ENCODE measurements at regions not wholly inside any gene's neighbourhood (a gene's known extent, or its start where the extent isn't known, plus 50 kb on each side); places are given as distances from the start of the nearest gene placed in this dataset.
"Not testable (repeated sequence)": the region's sequence is repeated elsewhere in the genome, so short reads cannot be mapped to it uniquely, and the experiment has no call there.

DNA sequence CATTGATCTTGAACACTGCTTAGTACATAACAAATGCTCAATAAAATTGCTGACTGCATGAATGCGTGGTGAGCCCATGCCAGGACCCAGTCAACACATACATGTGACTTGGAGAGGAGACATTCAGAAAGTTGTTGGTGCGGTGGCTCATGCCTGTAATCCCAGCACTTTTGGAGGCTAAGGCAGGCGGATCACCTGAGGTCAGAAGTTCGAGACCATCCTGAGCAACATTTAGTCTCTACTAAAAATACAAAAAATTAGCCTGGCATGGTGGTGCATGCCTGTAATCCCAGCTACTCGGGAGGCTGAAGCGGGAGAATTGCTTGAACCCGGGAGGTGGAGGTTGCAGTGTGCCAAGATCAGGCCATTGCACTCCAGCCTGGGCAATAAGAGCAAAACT lies 75.2 kb downstream of the NPEPL1 start:
- not testable (repeated sequence) for TF ChIP-seq EZH2 (IDR thresholded peaks at IDR 0.05; ENCODE audit: borderline replicate concordance, insufficient read depth, low read depth, low read length, poor library complexity, severe bottlenecking)
- TF ChIP-seq, protein P1, sequence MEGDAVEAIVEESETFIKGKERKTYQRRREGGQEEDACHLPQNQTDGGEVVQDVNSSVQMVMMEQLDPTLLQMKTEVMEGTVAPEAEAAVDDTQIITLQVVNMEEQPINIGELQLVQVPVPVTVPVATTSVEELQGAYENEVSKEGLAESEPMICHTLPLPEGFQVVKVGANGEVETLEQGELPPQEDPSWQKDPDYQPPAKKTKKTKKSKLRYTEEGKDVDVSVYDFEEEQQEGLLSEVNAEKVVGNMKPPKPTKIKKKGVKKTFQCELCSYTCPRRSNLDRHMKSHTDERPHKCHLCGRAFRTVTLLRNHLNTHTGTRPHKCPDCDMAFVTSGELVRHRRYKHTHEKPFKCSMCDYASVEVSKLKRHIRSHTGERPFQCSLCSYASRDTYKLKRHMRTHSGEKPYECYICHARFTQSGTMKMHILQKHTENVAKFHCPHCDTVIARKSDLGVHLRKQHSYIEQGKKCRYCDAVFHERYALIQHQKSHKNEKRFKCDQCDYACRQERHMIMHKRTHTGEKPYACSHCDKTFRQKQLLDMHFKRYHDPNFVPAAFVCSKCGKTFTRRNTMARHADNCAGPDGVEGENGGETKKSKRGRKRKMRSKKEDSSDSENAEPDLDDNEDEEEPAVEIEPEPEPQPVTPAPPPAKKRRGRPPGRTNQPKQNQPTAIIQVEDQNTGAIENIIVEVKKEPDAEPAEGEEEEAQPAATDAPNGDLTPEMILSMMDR (IDR thresholded peaks at IDR 0.05) = not testable (repeated sequence)
